ENCODE measurements at regions not wholly inside any gene's neighbourhood (a gene's known extent, or its start where the extent isn't known, plus 50 kb on each side); places are given as distances from the start of the nearest gene placed in this dataset.

DNA sequence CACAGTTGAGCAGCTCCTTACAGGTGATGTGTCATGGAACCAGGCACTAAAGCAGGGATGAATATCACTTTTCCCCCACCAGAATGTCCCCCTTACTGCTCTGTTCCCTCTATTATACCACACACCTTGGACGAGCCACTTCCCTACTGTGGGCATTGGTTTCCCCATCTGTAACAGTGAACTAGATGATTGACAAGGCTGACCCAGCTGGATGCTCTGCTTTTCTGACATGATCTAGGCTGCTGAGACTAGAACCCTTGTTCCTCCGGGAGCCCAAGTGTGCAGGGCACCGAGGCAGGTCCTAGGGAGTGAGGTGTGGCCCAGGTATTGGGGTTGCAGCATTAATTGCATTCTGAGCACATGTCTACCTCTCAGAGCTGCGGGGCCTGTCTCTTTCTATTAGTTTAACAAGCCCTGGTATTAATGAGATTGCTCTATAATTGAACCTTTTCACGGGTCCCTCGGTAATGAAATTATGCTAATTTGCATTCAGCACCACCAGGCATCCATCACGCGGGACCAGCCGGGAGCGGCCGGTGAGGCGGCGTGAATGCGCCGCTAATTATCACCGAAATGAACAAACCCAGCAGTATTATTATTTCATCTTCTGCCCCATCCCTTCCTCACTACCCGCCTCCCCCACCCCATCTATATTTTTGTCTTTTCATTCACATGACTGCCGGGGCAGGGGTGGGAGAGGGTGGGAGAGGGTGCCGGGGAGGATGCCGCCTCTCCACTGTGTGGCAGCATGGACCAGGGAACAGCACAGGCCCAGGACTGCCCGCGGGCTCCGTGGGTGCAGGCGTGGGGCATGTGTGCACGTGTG lies 121.1 kb downstream of the CYLD start:
- no peak overlapping the region for H3K4me3 ChIP-seq (ENCODE audit: low read depth, low read length)

DNA sequence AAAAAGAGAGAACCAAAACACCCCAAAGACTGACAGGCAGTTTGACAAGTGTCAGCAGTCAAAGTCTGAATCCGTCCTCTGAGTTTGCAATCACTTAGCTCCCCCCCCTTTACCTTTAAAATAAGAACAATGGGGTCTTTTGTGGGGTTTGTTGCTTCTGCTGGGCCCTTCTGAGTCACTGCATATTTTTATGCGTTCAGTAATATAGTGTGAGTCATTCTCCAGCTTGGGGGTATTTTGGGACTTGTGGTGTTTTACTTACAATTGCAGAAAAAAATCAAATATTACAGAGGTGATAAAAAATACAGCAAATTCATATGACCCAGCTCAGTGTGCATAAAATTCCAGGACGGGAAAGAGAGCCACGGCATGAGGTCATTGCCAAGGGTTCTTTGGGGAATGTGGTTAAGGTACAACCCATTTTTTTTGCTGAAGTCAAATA lies 120.1 kb downstream of the CYLD start:
- TF ChIP-seq, protein P1, sequence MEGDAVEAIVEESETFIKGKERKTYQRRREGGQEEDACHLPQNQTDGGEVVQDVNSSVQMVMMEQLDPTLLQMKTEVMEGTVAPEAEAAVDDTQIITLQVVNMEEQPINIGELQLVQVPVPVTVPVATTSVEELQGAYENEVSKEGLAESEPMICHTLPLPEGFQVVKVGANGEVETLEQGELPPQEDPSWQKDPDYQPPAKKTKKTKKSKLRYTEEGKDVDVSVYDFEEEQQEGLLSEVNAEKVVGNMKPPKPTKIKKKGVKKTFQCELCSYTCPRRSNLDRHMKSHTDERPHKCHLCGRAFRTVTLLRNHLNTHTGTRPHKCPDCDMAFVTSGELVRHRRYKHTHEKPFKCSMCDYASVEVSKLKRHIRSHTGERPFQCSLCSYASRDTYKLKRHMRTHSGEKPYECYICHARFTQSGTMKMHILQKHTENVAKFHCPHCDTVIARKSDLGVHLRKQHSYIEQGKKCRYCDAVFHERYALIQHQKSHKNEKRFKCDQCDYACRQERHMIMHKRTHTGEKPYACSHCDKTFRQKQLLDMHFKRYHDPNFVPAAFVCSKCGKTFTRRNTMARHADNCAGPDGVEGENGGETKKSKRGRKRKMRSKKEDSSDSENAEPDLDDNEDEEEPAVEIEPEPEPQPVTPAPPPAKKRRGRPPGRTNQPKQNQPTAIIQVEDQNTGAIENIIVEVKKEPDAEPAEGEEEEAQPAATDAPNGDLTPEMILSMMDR (IDR thresholded peaks at IDR 0.05; ENCODE audit: low read depth, low read length) = no peak
- no peak overlapping the region for H3K4me3 ChIP-seq (ENCODE audit: low read depth, low read length)

More for the DNA sequence above, 121.1 kb downstream of the CYLD start:
- TF ChIP-seq, protein P1 (IDR thresholded peaks at IDR 0.05; ENCODE audit: low read depth, low read length) = no peak

DNA sequence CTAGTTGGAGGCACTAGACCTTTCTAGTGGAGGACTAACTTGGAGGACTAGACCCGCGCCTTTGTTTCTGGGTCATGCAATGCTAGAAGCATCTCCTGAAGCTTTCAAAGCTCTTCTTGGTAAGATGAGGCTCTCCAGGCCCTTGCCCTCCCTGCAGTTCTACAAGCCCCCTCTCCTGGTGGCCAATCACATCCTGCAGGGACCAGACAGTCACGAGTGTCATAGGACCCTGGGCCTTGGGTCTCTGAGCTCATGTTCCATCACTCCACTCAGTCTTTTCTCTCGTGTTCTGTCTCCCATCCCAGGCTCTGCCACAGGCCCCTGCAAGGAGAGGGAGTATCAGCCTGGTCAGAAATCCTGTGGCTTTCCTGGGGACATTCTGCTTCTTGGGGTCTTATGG lies 119.6 kb downstream of the CYLD start:
- TF ChIP-seq, protein P1 (IDR thresholded peaks at IDR 0.05; ENCODE audit: low read depth, low read length) = no peak
- H3K4me3 ChIP-seq (ENCODE audit: low read depth, low read length) = no peak overlapping the region

DNA sequence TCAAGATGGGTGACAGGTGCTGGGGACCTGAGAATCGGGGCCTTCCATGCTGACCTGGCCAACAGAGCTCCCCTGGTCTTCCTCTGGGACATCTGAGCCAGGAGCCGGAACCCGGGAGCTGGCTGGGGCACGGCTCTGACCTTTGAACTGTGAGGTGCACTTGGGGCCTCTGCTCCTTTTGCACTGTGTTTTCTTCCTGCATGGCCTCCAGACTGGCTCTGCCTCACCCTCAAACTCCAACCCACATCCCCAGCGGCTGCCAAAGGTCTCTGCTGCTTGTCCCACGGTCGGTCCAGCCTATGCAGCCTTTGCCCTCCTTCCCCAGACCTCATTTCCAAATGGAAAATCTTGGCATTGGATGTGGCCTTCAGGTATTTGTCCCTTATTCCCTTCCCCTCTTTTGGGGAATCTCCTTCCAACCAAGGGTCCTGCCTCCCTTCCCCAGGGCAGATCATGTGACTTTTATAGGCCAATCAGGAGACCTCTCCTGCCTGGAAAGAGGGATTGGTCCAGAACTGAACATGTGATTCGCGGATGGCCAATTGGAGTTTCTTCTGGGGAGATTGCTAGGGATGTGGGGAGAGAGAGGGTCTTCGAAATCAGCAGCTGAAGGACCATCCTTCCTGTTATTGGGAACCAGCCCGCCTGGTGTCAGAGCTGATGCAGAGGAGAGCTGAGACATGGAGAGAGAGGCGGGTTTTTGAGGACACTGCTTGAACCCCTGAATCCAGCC lies 117.9 kb downstream of the CYLD start:
- TF ChIP-seq, protein P1 (IDR thresholded peaks at IDR 0.05; ENCODE audit: low read depth, low read length) = no peak
- no peak overlapping the region for H3K4me3 ChIP-seq (ENCODE audit: low read depth, low read length)

DNA sequence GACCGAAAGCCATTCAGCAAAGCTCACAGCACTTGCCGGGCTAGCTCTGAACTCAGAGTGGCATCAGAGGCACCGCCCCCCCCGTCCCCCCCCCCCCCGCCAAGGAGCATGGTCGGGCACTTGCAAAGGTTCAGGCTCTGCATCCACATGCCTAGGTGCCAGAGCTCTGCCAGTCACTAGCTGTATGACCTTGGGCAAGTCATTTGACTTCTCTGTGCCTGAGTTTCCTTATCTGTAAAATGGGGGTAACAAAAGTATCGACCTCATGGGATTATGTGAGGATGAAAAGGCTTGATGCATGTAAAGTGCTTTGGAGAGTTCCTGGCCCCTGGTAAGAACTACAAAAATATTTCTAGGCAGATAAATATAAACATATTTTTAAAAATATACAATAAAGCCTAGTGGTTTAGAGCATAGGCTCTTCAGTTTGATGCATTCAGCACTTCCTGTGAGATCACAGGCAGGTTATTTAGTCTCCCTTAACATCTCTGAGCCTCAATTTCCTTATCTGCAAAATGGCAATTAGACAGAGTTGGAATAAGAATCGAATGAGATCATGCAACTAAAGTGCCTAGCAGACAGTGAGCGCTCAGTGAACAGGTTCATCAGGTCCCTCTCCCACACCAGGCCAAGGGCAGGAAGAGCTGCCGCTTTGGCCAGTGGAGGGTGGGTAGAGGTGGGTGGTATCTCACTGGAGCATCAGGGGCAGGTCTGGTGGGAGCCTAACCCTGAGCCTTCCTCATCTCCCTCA lies 117.2 kb downstream of the CYLD start:
- TF ChIP-seq, protein P1 (IDR thresholded peaks at IDR 0.05; ENCODE audit: low read depth, low read length) = no peak

DNA sequence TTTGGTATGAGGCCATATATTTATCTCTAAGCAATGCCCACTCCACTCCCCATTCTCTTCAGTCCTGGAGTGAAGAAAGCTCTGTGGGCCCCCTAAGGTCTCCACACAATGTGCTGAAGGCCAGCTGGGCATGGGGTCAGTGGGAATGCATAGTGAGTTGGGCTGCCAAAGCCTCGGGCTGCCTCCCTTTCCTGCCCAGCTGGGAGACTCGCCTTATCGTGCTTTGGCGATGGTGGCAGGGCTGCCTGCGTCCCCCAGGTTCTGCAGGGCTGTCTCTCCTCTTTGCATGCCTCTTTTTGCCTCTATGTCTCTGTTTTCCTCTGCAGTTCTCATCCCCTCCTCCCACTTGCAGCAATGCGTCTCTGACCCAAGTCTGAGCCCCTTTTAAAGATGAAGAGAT lies 116.5 kb downstream of the CYLD start:
- TF ChIP-seq, protein P1 (IDR thresholded peaks at IDR 0.05; ENCODE audit: low read depth, low read length) = no peak

More for the DNA sequence above, 117.2 kb downstream of the CYLD start:
- no peak overlapping the region for H3K4me3 ChIP-seq (ENCODE audit: low read depth, low read length)

More for the DNA sequence above, 116.5 kb downstream of the CYLD start:
- no peak overlapping the region for H3K4me3 ChIP-seq (ENCODE audit: low read depth, low read length)

All from WI38 (cell line).